Type B pancreatic cell (in vitro differentiated cells): ENCODE measurements at regions not wholly inside any gene's neighbourhood (a gene's known extent, or its start where the extent isn't known, plus 50 kb on each side); places are given as distances from the start of the nearest gene placed in this dataset.

Experiments used
- DNase-seq: peaks from one replicate; pipeline ENCODE4 v3.0.0; 2021; ENCODE audit warnings: mixed read lengths; ENCODE audit not compliant: unreplicated experiment; ENCODE audit errors: extremely low spot score
- H3K27ac Mint-ChIP-seq: 2 replicates; pipeline ENCODE4 v1.8.0; 2021; ENCODE audit warnings: mild to moderate bottlenecking, mixed read lengths
- H3K27me3 Mint-ChIP-seq: 2 replicates; pipeline ENCODE4 v1.8.0; 2021; ENCODE audit warnings: mixed read lengths
- H3K36me3 Mint-ChIP-seq: 2 replicates; pipeline ENCODE4 v1.8.0; 2021; ENCODE audit warnings: mixed read lengths
- H3K4me1 Mint-ChIP-seq: one replicate; pipeline ENCODE4 v1.8.0; 2021; ENCODE audit warnings: mixed read lengths; ENCODE audit not compliant: unreplicated experiment
- H3K4me3 Mint-ChIP-seq: 2 replicates; pipeline ENCODE4 v1.8.0; 2021; ENCODE audit warnings: mild to moderate bottlenecking, mixed read lengths
- H3K9me3 Mint-ChIP-seq: 2 replicates; pipeline ENCODE4 v1.8.0; 2021; ENCODE audit warnings: mixed read lengths
- TF ChIP-seq, protein P1 (sequence below): fragments of 200-600 bp; sonication (generic); conservative IDR thresholded peaks from 2 replicates; pipeline ENCODE4 v1.5.0; 2021; ENCODE audit warnings: antibody characterized with exemption, mild to moderate bottlenecking

DNA sequence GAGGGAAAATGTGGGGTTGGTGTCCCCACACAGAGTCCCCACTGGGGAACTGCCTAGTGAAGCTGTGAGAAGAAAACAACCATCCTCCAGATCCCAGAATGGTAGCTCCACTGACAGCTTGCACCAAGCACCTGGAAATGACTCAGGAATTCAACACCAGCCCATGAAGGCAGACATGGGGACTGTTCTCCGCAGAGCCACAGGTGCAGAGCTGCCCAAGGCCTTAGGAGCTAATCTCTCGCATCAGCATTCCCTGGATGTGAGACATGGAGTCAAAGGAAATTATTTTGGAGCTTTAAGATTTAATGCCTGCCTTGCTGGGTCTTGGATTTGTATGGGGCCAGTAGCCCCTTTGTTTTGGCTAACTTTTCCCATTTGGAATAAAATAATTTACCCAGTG, 367.9 kb downstream of the FAM133A start:
- no peaks in the 10 kb centered on the region for H3K36me3 Mint-ChIP-seq
- no peak overlapping the region for H3K4me3 Mint-ChIP-seq
- TF ChIP-seq, protein P1, sequence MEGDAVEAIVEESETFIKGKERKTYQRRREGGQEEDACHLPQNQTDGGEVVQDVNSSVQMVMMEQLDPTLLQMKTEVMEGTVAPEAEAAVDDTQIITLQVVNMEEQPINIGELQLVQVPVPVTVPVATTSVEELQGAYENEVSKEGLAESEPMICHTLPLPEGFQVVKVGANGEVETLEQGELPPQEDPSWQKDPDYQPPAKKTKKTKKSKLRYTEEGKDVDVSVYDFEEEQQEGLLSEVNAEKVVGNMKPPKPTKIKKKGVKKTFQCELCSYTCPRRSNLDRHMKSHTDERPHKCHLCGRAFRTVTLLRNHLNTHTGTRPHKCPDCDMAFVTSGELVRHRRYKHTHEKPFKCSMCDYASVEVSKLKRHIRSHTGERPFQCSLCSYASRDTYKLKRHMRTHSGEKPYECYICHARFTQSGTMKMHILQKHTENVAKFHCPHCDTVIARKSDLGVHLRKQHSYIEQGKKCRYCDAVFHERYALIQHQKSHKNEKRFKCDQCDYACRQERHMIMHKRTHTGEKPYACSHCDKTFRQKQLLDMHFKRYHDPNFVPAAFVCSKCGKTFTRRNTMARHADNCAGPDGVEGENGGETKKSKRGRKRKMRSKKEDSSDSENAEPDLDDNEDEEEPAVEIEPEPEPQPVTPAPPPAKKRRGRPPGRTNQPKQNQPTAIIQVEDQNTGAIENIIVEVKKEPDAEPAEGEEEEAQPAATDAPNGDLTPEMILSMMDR: no peak

DNA sequence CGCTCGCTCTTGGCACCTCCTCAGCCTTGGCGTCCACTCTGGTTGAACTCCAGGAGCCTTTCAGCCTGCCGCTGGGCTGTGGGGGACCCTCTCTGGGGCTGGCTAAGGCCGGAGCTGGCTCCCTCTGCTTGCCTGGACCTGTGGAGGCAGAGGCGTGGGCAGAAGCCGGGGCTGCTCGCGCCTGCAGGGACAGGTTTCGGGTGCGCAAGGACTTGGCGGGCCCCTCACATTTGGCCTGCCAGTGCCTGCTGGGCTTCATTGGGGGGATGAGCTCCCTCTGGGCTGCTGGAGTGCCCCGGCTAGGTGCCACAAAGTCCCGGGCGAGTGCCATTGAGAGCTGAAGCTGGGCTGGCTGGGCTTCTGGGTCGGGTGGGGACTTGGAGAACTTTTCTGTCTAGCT, 371.7 kb downstream of the FAM133A start:
- TF ChIP-seq, protein P1: no peak
- Mint-ChIP-seq H3K27ac (no peak overlapping the region), H3K27me3 (no peaks in the 10 kb centered on the region), H3K4me3 (no peak overlapping the region), H3K9me3 (peaks cover 4% of the 10 kb centered on the region), H3K36me3 (no peaks in the 10 kb centered on the region), H3K4me1 (no peaks in the 10 kb centered on the region)
- DNase-seq: no peak

More for the DNA sequence above, 367.9 kb downstream of the FAM133A start:
- Mint-ChIP-seq H3K27me3 (no peaks in the 10 kb centered on the region), H3K4me1 (no peaks in the 10 kb centered on the region), H3K27ac (no peak overlapping the region), H3K9me3 (no peaks in the 10 kb centered on the region)
- DNase-seq: no peak

DNA sequence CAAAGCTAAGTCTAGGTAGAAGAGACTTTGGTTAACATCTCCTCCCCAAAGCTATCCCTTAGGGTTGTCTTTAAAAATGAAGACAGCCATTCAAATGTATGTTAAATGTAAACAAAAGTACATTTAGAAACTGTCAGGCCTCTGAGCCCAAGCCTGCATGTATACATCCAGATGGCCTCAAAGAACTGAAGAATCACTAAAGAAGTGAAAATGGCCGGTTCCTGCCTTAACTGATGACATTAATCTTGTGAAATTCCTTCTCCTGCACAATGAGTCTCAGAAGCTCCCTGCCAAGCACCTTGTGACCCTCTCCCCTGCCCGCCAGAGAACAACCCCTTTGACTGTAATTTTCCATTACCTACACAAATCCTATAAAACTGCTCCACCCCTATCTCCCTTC, 377.9 kb downstream of the FAM133A start:
- DNase-seq: no peak
- Mint-ChIP-seq H3K36me3 (no peaks in the 10 kb centered on the region), H3K27ac (no peak overlapping the region), H3K4me3 (no peak overlapping the region), H3K27me3 (no peaks in the 10 kb centered on the region), H3K4me1 (peaks cover 5% of the 10 kb centered on the region), H3K9me3 (peaks cover 4% of the 10 kb centered on the region)
- TF ChIP-seq, protein P1: no peak

DNA sequence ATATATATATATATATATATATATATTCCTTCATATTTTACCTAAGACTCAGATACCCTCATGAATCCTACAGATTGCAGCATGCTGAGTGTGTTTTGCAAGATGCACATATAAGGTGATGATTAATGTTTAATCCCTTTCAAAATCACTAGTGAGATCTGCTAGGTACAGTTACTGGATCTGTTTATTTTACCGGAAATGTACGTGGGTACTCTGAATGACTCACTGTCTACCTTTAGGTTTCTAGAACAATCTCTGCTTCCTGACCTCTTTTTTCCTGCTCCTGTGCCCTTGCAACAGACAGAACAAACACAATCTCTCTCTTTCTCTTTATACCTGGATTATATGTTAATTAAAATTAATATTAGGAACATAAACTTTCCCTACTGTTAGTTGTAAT, 379.6 kb downstream of the FAM133A start:
- no peak for DNase-seq
- H3K9me3 Mint-ChIP-seq: peaks cover 4% of the 10 kb centered on the region
- no peaks in the 10 kb centered on the region for H3K36me3 Mint-ChIP-seq
- no peak overlapping the region for H3K27ac Mint-ChIP-seq
- TF ChIP-seq, protein P1: no peak
- peaks cover 5% of the 10 kb centered on the region for H3K4me1 Mint-ChIP-seq
- H3K27me3 Mint-ChIP-seq: no peaks in the 10 kb centered on the region
- H3K4me3 Mint-ChIP-seq: no peak overlapping the region

DNA sequence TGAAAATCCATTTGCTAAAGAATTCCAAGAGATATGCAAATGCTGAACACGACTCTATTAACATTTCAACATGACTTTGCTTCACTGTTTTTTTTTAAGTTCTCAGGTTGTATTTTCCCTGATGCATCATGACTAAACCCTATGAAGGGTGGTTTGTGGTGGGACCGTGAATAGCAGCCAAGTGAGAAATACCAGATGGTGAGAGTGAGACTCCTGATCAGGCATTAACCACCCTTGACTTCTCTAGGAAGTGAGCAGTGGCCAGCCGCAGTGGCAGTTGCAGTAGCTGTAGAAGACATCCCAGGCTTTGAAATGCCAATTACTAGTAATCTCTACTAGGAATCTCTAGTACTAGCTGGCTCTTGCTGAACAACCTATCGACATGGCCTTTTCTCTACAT, 383.4 kb downstream of the FAM133A start:
- Mint-ChIP-seq H3K36me3 (no peaks in the 10 kb centered on the region), H3K4me1 (no peaks in the 10 kb centered on the region), H3K27me3 (no peaks in the 10 kb centered on the region), H3K27ac (no peak overlapping the region), H3K9me3 (no peaks in the 10 kb centered on the region), H3K4me3 (no peak overlapping the region)
- TF ChIP-seq, protein P1: no peak
- DNase-seq: no peak
